Dermis blood vessel endothelial cell (primary cell): ENCODE measurements at regions not wholly inside any gene's neighbourhood (a gene's known extent, or its start where the extent isn't known, plus 50 kb on each side); places are given as distances from the start of the nearest gene placed in this dataset.
A peak's percentile ranks its signal among the peaks of the same experiment; 100 is the strongest.
"Not testable (repeated sequence)": the region's sequence is repeated elsewhere in the genome, so short reads cannot be mapped to it uniquely, and the experiment has no call there.

Source experiments
- DNase-seq: peaks from one replicate; pipeline ENCODE4 v3.0.0; 2010

DNA sequence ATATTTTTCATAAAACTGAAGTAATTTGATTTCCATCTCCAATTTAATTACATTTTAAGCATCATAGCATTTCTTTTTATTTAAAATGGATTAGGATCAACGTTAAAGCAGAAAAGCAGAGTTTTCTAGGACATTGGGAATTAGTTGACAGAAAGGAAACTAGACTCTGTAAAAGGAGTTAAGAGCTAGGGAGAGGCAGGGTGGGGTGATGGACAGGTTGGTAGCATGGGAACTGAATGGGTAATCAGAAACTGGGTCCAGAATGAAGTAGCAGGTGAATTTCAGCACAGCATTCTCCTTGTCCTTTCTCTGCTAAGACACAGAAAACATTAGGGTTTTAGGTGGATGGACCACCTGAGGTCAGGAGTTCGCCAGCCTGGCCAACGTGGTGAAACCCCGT, 97.6 kb downstream of the ANAPC4 start:
- DNase-seq: no peak

DNA sequence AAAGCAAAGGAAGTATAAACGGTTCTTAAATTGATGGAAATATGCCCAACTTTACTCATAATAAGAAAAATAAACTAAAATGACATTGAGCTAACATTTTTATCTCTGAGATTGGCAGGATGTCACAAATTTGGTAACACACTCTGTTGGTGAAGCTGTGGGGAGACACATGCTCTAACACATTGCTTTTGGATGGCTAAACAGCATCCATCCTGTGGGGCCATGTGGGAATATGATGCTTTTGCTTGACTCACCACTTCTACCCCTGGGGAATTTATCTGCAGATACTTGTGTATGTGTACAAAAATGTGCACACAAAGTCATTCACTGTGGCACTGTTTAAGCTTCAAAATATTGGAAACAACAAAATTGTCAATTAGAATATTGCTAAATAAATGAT, 100.2 kb downstream of the ANAPC4 start:
- no peak for DNase-seq

DNA sequence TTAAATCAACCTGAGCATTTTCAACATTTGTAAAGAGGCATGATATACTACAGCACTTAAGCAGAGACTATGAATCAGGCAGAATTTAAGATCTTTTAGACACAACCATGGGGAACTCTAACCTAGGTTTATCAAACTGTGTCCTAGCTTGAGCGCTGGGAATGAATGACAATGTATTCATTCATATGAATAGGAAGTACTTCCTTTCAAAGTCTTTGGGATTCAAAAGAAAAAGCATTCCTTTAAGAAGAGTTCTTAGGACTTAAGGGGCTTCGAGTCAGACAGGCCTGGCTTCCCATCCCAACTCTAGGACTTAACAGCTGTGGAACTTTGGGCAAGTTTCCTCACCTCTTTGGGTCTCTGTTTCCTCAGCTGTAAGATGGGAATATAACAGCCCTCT, 104.6 kb downstream of the ANAPC4 start:
- DNase-seq: no peak

DNA sequence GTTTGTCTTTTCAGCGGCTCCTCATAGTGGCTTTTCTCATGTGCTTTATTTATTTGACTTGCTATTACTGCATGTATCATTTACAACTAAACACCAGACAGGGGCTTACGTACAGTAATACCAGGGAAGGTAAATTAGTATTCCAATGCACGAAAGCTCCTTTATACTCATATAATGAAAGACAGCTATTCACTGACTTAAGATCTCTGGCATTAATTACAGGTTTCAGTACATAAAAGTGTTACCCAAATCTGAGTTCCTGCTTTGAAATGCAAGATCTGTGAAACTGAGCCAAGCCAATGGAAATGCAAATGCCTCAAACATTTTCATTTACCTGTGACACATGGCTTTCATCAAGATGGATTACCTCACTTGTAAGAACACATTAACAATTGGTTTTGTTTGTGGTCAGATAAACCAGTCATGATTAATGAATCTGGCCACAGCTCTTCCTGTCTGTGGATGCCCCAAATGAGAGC, 107.2 kb downstream of the ANAPC4 start:
- DNase-seq: no peak

DNA sequence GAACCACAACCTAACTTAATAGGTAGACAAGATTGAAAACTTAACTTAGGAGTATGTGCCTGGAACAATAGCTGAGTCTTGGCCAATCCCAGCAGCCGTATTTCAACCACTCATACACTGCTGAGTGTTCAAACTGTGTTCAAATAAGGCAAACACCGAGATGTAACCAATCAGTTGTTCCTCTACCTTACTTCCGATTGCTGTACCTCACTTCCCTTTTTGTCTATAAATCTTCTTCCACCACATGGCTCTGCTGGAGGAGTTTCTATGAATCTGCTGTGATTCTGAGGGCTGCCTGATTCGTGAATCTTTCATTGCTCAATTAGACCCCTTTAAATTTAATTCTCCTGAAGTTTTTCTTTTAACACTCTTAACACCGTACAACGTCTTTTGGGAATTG, 108.0 kb downstream of the ANAPC4 start:
- no peak for DNase-seq

DNA sequence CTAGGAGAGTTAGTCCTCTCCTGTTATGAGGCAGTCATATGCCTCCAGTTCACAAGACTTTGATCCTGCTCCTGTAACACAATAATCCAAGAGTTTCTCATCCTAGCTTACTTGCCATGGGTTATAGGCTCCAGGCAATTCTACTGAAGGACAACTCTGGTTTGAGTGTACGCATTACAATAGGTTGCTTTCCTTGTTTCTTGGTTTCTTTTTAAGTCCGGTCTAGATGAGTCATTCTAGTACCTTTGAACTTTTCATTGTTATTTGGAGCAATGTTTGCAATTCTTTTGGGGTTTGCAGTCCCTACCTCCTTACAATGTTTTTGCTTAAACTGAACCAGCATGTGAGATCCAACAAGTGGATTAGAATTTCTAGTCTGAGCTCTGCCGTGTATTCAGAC, 109.1 kb downstream of the ANAPC4 start:
- peak; percentile 82 for DNase-seq

DNA sequence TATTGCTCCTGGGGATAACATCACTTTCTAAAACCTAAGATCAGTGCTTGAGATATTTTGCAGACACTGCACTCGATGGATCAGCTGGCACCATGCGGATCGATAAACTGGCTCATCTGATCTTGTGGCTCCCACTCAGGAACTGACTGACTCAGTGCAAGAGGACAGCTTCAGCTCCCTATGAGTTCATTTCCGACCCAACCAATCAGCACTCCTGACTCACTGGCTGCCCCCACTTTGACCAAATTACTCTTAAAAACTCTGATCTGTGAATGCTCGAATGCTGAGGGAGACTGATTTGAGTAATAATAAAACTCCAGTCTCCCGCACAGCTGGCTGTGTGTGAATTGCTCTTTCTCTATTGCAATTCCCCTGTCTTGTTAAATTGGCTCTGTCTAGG, 110.1 kb downstream of the ANAPC4 start:
- peak; percentile 45 for DNase-seq

DNA sequence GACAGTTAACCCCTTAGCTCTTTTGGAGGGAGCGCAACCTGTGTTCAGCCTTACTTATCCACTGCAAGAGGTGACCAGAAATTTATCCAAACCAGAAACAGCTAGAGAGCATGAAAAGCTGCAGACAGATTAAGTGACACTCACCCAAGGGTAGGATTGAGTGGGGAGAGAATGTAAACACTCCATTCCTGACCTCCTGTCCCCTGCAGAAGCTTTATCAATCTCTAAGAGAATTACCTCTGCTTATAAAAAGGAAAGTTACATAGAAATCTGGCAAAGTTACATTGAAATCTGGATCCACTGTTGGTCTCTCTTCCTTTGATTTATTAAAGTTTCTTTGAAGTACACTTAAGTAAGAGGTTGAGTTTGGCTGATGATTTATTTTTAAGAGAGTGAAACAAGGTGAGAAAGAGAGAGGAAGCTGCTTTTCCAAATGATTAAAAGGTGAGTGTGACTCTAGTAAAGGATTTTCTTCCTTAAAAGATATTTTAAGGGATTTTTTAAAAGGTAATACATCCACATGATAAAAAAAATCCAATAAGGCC, 112.3 kb downstream of the ANAPC4 start:
- DNase-seq: no peak

DNA sequence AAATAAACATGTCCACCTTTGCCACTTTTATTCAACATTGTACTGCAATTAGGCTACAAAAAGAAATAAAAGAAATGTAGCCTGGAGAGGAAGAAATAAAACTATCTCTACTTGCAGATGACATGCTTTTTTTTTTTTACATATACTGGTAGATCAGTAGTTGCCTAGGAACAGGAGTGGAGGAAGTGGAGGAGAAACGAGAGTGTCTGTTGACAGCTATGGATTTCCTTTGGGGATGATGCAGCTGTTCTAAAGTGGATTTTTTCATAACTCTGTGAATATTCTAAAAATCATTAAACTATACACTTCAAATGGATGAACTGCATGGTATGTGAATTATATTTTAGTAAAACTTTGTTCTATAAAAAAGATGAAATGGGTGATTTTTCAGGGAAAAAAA, 116.4 kb downstream of the ANAPC4 start:
- peak; percentile 21 for DNase-seq

DNA sequence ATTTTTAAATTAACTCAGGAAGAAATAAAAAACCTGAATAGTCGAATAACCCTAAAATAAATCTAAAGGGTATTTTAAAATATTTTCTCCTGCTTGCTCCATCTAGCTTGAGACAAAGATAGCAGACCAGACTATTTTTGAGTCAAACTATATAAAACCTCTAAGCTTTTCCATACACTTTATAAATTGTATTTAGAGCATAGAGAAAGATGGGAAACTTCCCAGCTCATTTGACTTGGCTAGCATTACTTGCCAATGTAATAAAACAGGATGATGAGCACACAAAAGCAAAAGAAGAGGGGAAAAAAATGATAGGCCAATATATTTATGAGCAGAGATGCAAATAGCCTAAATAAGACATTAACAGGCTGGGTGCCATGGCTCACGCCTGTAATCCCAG, 117.1 kb downstream of the ANAPC4 start:
- no peak for DNase-seq

DNA sequence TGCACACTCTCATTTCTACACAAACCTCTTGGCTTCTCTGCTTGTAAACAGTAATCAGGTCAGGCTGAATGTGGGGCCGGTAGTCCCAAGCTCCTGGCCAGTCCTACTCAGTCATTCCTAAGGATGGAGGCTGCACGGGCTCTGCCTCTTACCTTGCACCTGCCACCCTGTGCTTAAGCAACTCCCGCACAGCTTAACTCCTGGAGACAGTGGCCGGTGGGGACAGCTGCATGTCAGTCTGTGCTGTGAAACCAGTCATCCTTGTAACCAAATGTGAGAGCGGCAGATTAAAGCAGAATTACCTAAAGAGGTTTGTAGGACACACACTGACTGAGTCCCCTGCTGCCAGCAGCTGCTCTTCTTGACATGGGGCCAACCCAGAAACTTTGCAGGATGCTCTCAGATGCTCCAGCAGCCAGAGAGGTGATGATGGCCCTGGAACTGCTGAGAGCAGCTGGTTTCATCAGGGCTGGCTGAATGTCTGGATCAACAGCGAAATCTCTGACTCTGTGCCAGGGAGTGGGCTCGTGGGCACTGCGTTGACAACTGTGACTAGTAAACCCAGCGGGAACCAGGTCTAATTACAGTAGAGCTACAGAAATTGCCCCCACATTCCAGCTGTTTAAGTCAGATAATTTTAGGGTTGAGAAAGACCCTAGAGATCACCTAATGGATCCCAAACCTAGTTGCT, 123.7 kb downstream of the ANAPC4 start:
- no peak for DNase-seq

DNA sequence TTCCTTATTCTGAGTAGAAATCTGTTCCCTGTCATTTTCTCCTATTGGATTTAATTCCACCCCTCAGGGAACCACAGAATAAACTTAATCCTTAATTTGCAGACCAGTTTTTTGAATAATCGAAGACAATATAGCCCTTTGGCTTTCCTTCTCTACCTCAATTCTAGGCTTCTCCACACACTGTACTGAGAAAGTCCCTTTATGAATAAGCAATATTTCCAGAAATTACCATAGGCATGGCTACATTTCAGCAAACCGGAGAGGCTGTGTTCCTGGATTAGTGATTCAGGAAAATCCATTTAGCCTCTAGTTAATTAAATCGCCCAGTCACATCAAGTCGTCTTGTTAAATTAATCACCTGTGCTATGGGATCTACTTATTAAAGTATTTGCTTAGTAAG, 125.1 kb downstream of the ANAPC4 start:
- DNase-seq: no peak

DNA sequence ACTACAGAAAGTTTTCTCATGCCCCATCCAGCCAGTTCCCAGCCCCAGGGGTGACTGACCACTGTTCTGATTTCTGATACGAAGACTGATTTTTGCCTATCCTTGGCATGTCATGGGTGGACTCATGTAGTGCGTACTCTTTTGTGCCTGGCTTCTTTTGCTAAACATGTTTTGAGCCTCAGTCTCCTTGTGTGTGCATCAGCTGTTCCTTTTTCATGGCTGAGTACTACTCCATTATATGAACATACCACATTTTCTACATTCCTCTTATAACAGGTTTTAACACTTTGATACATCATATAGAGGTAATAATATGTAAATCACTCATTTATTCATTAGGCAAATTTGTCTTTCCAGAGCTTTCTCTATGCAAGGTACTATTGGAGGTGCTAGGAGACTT, 126.7 kb downstream of the ANAPC4 start:
- DNase-seq: no peak

DNA sequence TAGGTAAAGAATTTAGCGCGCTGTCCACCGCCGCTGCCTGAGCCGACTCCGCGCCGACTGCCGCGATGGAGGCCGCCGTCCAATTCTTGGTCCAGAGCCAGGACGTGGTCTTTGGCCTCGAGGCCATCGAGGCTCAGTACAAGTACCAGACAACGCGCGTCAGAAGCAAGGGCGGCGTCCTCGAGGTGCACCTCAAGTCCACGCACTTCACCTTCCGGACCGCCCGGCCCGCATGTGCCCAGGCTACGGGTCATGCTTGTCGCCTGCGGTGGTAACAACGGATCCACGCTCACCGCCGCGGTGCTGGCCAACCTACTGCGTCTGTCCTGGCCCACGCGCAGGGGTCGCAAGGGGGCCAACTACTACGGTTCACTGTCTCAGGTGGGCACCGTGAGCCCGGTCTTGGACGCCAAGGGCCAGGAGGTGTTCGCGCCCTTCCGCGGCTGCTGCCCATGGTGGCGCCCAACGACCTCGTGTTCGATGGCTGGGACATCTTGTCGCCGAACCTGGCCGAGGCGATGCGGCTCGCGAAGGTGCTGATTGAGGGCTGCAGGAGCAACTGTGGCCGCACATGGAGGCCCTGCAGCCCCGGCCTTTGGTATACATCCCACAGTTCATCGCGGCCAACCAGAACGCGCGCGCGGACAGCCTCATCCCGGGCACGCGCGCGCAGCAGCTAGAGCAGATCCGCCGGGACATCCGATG, 128.0 kb downstream of the ANAPC4 start:
- no peak for DNase-seq

DNA sequence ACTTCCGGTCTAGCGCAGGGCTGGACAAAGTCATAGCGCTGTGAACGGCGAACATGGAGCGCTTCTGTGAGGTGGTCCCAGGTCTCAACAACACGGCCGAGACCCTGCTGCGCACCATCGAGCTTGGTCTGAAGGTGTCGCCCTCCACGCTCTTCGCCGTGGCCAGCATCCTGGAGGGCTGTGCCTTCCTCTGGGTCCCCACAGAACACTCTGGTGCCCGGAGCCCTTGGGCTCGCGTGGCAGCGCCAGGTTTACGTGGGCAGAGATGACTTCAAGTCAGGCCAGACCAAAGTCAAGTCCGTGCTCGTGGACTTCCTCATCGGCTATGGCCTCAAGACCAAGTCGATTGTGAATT, 128.6 kb downstream of the ANAPC4 start:
- no peak for DNase-seq

DNA sequence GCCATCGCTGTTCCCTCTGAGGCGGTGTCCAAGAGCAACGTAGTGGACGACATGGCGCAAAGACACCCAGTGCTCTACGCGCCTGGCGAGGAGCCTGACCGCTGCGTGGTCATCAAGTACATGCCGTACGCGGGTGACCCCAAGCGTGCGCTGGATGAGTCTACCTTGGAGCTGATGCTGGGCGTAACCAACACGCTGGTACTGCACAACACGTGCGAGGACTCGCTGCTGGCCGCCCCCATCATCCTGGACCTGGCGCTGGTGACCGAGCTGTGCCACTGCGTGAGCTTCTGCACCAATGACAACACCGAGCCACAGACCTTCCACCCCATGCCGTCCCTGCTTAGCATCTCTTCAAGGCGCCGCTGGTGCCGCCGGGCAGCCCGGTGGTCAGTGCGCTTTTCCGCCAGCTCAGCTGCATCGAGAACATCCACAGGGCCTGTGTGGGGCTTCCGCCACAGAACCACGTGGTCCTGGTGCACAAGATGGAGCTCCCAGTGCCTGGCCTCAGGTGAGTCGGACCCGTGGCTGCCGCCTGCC, 129.0 kb downstream of the ANAPC4 start:
- no peak for DNase-seq

DNA sequence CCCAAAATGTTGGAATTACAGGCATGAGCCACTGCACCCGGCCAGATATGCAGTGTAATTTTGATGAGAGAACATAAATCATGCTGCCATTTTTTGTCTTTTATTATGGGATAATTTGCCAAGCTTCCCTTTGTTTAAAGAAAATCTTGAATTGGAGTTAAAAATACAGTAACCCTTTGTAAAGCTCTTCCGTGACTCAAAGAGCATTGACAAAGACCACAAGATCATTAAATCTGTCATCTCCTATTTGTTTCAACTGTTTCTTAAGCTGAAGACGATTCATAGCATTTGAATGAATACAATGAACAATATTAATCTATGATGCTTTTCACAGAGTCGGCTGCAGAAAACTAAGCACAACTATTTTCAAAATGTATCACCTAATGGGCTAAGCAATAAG, 132.6 kb downstream of the ANAPC4 start:
- DNase-seq: no peak

DNA sequence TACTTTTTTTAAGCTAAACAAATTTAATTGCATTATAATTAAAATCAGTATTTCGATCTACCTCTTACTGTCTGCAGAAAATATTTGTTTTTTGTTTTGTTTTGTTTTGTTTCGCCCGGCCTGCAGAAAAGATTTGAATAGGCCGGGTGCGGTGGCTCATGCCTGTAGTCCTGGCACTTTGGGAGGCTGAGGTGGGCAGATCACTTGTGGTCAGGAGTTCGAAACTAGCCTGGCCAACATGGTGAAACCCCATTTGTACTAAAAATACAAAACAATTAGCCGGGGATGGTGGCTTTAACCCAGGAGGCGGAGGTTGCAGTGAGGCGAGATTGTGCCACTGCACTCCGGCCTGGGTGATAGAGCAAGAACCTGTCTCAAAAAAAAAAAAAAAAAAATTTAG, 134.8 kb downstream of the ANAPC4 start:
- not testable (repeated sequence) for DNase-seq

DNA sequence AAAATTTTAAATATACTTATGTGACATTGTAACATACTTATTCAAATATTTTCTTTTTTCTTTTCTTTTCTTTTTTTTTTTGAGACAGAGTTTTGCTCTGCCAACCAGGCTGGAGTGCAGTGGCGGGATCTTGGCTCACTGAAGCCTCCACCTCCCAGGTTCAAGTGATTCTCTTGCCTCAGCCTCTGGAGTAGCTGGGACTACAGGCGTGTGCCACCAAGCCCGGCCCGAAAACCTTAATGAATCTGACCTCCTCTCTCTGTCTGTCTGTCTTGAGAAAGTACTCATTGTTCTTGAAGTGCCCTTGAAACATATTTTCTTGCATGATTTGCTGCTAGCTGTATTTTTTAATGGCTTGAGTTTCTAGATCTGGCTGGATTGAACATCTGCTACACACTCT, 136.8 kb downstream of the ANAPC4 start:
- no peak for DNase-seq

DNA sequence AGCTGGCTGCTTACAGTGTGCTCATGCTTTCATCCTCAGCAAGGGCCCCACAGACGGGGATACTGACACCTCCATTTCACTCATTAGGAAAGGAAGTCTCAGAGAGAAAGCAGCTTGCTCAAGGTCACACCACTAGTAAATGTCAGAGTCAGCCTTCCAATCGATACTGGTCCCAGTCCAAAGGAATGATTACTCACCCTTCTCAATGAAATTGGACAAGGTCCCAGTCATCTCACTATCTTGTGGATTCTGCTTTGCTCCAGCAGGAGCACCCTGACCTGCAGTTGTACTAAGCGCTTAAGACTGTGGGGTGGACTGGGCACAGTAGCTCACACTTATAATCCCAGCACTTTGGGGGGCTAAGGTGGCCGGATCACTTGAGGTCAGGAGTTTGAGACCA, 132.2 kb upstream of the SLC34A2 start:
- DNase-seq: no peak

DNA sequence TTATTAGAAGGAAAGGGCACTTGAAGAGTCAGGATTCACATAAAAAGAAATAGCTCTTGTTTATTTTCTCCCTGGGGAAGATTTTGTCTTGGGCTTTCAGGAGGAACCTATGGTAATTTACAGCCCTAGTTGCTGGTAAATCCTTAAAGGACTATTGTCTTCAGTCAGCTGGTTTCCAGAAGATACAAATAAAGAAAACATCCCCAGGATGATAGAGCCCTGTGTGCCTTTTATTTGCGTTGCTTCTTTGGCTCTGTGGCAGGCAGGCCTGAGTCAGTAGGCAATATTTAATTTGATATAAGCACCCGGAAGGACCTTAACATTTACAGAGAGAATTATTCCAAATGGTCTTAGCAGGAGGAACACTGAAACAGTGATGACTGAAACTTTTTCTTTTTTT, 131.0 kb upstream of the SLC34A2 start:
- DNase-seq: no peak

DNA sequence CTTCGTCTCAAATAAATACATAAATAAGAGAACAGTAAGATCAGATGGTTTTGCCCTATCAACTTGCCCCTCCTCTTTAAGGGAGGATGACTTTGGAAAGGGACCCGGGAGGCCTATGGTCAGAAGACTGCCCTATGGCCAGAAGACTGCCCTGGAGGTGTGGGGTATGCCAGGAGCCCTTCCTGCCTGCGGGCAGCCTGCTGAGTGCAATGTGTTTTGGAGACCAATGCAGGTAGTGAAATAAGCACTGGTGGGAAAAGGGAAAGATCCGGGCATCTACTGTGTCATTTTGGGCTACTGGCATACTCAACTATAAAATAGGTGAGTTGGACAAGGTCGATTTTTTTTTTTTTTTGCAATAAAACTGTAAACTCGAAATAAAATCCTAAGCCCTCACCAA, 129.8 kb upstream of the SLC34A2 start:
- no peak for DNase-seq

DNA sequence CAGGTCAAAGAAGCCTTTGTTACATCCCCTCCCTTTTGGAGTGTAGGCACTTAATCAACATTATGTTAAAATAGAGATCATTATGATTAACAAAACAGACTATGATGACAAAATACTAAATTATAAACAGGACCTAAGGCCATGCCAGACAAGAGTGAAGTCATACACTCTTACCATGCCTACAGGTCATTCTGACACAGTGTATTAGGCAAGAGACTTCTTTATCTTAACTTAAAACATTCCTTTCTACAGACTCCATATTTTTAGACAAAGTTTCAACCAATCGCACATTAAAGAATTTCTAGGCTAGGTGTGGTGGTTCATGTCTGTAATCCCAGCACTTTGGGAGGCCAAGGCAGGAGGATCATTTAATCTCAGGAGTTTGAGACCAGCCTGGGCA, 128.6 kb upstream of the SLC34A2 start:
- no peak for DNase-seq

DNA sequence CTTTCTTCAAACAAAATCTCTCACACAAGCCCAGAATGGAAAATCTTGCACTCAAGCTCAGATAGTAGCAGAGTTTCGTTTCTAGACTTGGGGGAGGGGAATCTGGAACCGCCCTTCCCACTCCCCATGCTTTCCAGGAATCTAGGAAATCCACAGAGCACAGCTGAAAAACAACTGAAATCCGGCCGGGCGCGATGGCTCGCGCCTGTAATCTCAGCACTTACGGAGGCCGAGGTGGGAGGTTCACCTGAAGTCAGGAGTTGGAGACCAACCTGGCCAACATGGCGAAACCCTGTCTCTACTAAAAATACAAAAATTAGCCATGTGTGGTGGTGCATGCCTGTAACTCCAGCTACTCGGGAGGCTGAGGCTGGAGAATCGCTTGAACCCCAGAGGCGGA, 127.3 kb upstream of the SLC34A2 start:
- no peak for DNase-seq
